ENCODE measurements at regions not wholly inside any gene's neighbourhood (a gene's known extent, or its start where the extent isn't known, plus 50 kb on each side); places are given as distances from the start of the nearest gene placed in this dataset.

DNA sequence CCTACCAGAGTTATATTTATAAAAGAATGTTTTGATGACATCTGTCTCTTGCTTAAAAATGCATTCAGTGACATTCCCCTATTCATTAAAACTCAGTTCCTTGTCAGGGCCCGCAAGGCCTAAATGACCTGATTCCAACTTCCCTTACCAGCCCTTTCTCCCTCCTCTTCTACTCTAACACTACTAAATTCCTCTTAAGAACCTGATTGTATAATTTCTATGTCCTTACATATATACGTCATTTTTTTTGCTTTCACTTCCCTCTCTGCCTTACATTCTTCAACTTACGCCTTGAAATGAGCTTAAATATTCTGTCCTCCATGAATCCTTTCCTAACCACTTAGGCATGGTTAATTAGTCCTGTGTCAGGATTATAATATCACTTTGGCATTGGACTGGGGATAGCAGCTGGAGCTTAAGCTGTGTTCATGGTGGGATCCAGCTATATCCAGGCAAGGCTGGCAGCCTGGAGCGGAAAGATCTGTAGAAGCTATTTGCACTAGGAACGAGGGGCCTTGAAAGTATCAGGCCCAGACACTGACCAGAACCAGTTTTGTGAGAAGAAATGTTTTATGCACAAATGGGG lies 360.2 kb upstream of the PTBP2 start:
- H3K27me3 ChIP-seq: no peaks in the 10 kb centered on the region
- no peak for DNase-seq
- H3K9me3 ChIP-seq: no peaks in the 10 kb centered on the region
- peaks cover 2% of the 10 kb centered on the region for H3K4me1 ChIP-seq (ENCODE audit: insufficient read depth)
- no peak for TF ChIP-seq EP300 (IDR thresholded peaks at IDR 0.05)
- TF ChIP-seq CTCF (IDR thresholded peaks at IDR 0.05): no peak
- no peak for TF ChIP-seq POLR2A (IDR thresholded peaks at IDR 0.05)
- H3K36me3 ChIP-seq: no peaks in the 10 kb centered on the region
- intact Hi-C loops (cut with DNase I): no loop called here
- H3K4me3 ChIP-seq: no peak overlapping the region
- H3K27ac ChIP-seq: no peak overlapping the region
- 77 to 96% (median 91%) methylated on average over 5 of the region's 5 CpGs for WGBS, 3 donors

GRCh38 chr1:96361961-96362360 lies 359.6 kb upstream of the PTBP2 start:
- Histone ChIP-seq H3K27ac (no peak overlapping the region), H3K9me3 (no peaks in the 10 kb centered on the region), H3K36me3 (no peaks in the 10 kb centered on the region), H3K4me1 (ENCODE audit: insufficient read depth) (peaks cover 2% of the 10 kb centered on the region), H3K4me3 (no peak overlapping the region), H3K27me3 (no peaks in the 10 kb centered on the region)
- DNase-seq: no peak
- intact Hi-C loops (cut with DNase I): no loop called here
- no peak for TF ChIP-seq EP300 (IDR thresholded peaks at IDR 0.05)
- TF ChIP-seq CTCF (IDR thresholded peaks at IDR 0.05): no peak
- no peak for TF ChIP-seq POLR2A (IDR thresholded peaks at IDR 0.05)

DNA sequence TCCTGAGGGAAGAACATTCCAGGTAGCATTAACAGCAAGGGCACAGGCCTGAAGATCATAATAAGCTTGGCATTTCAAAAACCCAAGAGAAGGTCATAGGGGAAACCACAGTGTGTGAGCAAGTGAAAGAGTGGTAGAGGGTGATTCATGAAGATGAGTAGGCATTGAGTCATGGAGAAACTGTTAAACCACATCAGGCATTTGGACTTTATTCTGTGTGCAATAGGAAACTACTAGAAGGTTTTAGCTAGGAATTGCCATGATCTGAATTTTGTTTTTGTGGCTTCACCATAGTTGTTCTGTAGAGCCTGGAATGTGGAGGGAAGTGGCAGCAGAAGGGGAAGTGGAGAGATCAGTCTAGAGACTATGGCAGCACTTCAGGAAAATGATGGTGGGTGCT lies 359.0 kb upstream of the PTBP2 start:
- no peak overlapping the region for H3K27ac ChIP-seq
- DNase-seq: no peak

DNA sequence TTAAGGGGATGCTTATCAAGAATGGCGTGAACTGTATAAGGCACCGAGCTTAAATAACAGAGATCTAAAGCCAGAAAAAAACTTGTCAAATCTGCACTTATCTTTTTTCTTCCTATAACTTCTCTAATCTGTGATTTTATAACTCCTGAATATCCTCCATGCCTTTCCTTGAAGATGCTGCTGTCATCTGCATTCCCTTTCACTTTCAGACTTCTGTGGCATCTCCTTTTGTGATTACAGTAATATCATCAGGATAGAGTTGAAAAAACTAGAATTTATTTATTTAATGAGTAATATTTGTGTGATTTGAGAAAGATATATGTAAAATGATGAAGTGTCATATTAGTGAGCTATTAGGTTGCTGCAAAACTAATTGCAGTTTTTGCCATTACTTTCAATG lies 357.8 kb upstream of the PTBP2 start:
- intact Hi-C loops (cut with DNase I): no loop called here
- H3K27ac ChIP-seq: no peak overlapping the region
- TF ChIP-seq POLR2A (IDR thresholded peaks at IDR 0.05) (no peak), EP300 (IDR thresholded peaks at IDR 0.05) (no peak), CTCF (IDR thresholded peaks at IDR 0.05) (no peak)
- no peak for DNase-seq
- 31 to 45% (median 44%) methylated on average over 2 of the region's 2 CpGs for WGBS, 3 donors
- peaks cover 2% of the 10 kb centered on the region for H3K4me1 ChIP-seq (ENCODE audit: insufficient read depth)
- H3K36me3 ChIP-seq: no peaks in the 10 kb centered on the region
- H3K9me3 ChIP-seq: no peaks in the 10 kb centered on the region
- H3K4me3 ChIP-seq: no peak overlapping the region
- no peaks in the 10 kb centered on the region for H3K27me3 ChIP-seq

More for the DNA sequence above, 359.0 kb upstream of the PTBP2 start:
- Histone ChIP-seq H3K4me3 (no peak overlapping the region), H3K36me3 (no peaks in the 10 kb centered on the region), H3K4me1 (ENCODE audit: insufficient read depth) (peaks cover 2% of the 10 kb centered on the region), H3K27me3 (no peaks in the 10 kb centered on the region), H3K9me3 (no peaks in the 10 kb centered on the region)
- TF ChIP-seq POLR2A (IDR thresholded peaks at IDR 0.05): no peak
- TF ChIP-seq EP300 (IDR thresholded peaks at IDR 0.05): no peak
- no peak for TF ChIP-seq CTCF (IDR thresholded peaks at IDR 0.05)
- intact Hi-C loops (cut with DNase I): no loop called here

DNA sequence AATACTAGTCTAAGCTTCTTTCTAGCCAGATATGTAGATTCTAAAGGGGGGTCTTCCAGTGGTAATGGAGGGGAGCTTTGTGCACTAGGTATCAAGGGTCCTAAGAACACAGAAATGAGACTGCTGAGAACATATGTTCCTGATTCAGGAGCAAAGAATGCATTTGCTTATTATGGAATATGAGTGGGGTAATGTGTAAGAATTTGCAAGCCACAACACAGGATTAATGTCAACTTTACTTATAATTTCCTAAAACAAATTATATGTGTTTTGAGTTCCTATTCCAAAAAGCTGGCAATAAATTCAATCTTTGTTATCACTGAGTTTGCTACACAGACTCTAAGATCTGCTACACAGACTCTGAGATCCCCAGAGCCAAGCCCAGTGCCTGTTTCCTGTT lies 357.0 kb upstream of the PTBP2 start:
- intact Hi-C loops (cut with DNase I): no loop called here
- H3K36me3 ChIP-seq: no peaks in the 10 kb centered on the region
- DNase-seq: no peak
- peaks cover 2% of the 10 kb centered on the region for H3K4me1 ChIP-seq (ENCODE audit: insufficient read depth)
- H3K9me3 ChIP-seq: no peaks in the 10 kb centered on the region
- no peak overlapping the region for H3K27ac ChIP-seq
- no peak overlapping the region for H3K4me3 ChIP-seq
- TF ChIP-seq EP300 (IDR thresholded peaks at IDR 0.05): no peak
- TF ChIP-seq POLR2A (IDR thresholded peaks at IDR 0.05): no peak
- TF ChIP-seq CTCF (IDR thresholded peaks at IDR 0.05): no peak
- no peaks in the 10 kb centered on the region for H3K27me3 ChIP-seq
